Uterus (tissue), 2 donors: ENCODE measurements at regions not wholly inside any gene's neighbourhood (a gene's known extent, or its start where the extent isn't known, plus 50 kb on each side); places are given as distances from the start of the nearest gene placed in this dataset.

Source experiments
- CTCF ChIP-seq, 4 experiments: fragments of 200-600 bp in 2 of 4; fragments of 450-650 bp in 2 of 4; sonication (generic) in 2 of 4; IDR thresholded peaks; one replicate each; pipeline ENCODE4 v1.5.1; 2016 to 2019; ENCODE audit warnings: antibody characterized with exemption in 4 of 4, mild to moderate bottlenecking in 2 of 4, moderate library complexity in 1 of 4
- POLR2A ChIP-seq, 2 donors: fragments of 450-650 bp; IDR thresholded peaks; one replicate each; pipeline ENCODE4 v1.6.1; 2016; ENCODE audit warnings: antibody characterized with exemption in 2 of 2, mild to moderate bottlenecking in 1 of 2, moderate library complexity in 1 of 2

GRCh38 chr5:85545129-85545528 is 1072.6 kb upstream of the COX7C start:
- no peak for TF ChIP-seq CTCF (IDR thresholded peaks at IDR 0.05)
- no peak for TF ChIP-seq POLR2A (IDR thresholded peaks at IDR 0.05)
